Endodermal cell (in vitro differentiated cells): ENCODE measurements at regions not wholly inside any gene's neighbourhood (a gene's known extent, or its start where the extent isn't known, plus 50 kb on each side); places are given as distances from the start of the nearest gene placed in this dataset.

Experiments used
- DNase-seq: peaks from one replicate; pipeline ENCODE4 v3.0.0-alpha.2; 2017
- H3K27ac ChIP-seq: 2 replicates; pipeline ENCODE4 v1.5.1; 2013; ENCODE audit warnings: mild to moderate bottlenecking, low read depth, low read length, moderate library complexity
- H3K27me3 ChIP-seq: 2 replicates; pipeline ENCODE4 v1.6.1; 2013; ENCODE audit warnings: mild to moderate bottlenecking, low read length, moderate library complexity; ENCODE audit not compliant: insufficient read depth, control insufficient read depth, poor library complexity, severe bottlenecking
- H3K36me3 ChIP-seq: 2 replicates; pipeline ENCODE4 v1.7.0; 2013; ENCODE audit warnings: mild to moderate bottlenecking, low read length, moderate library complexity; ENCODE audit not compliant: control insufficient read depth, insufficient read depth
- H3K4me1 ChIP-seq: one replicate; pipeline ENCODE4 v1.7.0; 2013; ENCODE audit warnings: low read length; ENCODE audit not compliant: control insufficient read depth, insufficient read depth
- H3K4me3 ChIP-seq: 2 replicates; pipeline ENCODE4 v1.5.1; 2013; ENCODE audit warnings: mild to moderate bottlenecking, low read length, moderate library complexity
- H3K9ac ChIP-seq: 2 replicates; pipeline ENCODE4 v1.6.1; 2013; ENCODE audit warnings: mild to moderate bottlenecking, low read length, moderate library complexity; ENCODE audit not compliant: poor library complexity, severe bottlenecking; ENCODE audit errors: extremely low read depth
- H3K9me3 ChIP-seq: 2 replicates; pipeline ENCODE4 v1.6.1; 2013; ENCODE audit warnings: mild to moderate bottlenecking, low read length, moderate library complexity; ENCODE audit not compliant: control insufficient read depth
- H3K27ac Mint-ChIP-seq: 2 replicates; pipeline ENCODE4 v1.8.0; 2020; ENCODE audit warnings: mixed read lengths
- H3K27me3 Mint-ChIP-seq: 2 replicates; pipeline ENCODE4 v1.8.0; 2021; ENCODE audit warnings: mild to moderate bottlenecking, mixed read lengths; ENCODE audit not compliant: insufficient read depth
- H3K36me3 Mint-ChIP-seq: 2 replicates; pipeline ENCODE4 v1.8.0; 2020; ENCODE audit warnings: low read depth, mixed read lengths
- H3K4me1 Mint-ChIP-seq: 2 replicates; pipeline ENCODE4 v1.8.0; 2020; ENCODE audit warnings: mixed read lengths
- H3K4me3 Mint-ChIP-seq: 2 replicates; pipeline ENCODE4 v1.8.0; 2020; ENCODE audit warnings: mild to moderate bottlenecking, moderate library complexity, mixed read lengths
- H3K9me3 Mint-ChIP-seq: 2 replicates; pipeline ENCODE4 v1.8.0; 2020; ENCODE audit warnings: mild to moderate bottlenecking, mixed read lengths
- WGBS, 2 experiments: methylation state at CpG; one replicate each; pipeline versions ENCODE4 v1.1.5 to v1.1.7; 2013; ENCODE audit warnings: missing lambda C conversion rate in 2 of 2, mixed read lengths in 1 of 2; ENCODE audit not compliant: insufficient coverage in 1 of 2, insufficient read length in 1 of 2; 5-methylcytosine and 5-hydroxymethylcytosine counted together
- TF ChIP-seq, protein P1 (sequence below): fragments of 200-600 bp; sonication (generic); conservative IDR thresholded peaks from 2 replicates; pipeline ENCODE4 v1.5.0; 2021; ENCODE audit warnings: antibody characterized with exemption, mild to moderate bottlenecking

DNA sequence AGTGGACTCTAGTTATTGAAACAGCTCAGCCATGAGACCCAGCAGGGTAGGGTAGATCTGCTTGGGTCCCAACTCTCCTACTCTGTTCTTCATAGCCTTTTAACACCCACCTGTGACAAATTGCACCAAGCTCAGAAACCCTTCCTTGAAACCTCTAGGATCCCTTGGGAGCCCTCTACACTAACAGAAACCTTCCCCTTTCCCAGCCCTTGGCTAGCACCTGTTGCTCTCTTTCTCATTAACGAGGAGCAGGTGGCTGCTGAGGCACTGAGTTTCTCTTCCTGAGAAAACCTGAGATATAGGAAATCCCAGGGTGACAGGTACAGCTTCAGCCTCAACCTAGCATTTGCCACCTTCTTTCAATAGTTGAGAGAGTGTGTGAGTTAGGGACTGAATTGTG is 88.3 kb upstream of the CLSTN2 start:
- no peaks in the 10 kb centered on the region for H3K27me3 Mint-ChIP-seq
- H3K27ac Mint-ChIP-seq, result no peak overlapping the region
- Histone ChIP-seq H3K4me1 (no peaks in the 10 kb centered on the region), H3K4me3 (no peak overlapping the region), H3K27me3 (no peaks in the 10 kb centered on the region), H3K9me3 (no peaks in the 10 kb centered on the region), H3K9ac (no peak overlapping the region), H3K36me3 (no peaks in the 10 kb centered on the region), H3K27ac (no peak overlapping the region)
- no peaks in the 10 kb centered on the region for H3K36me3 Mint-ChIP-seq
- H3K9me3 Mint-ChIP-seq, result peaks cover 14% of the 10 kb centered on the region
- no peak overlapping the region for H3K4me3 Mint-ChIP-seq
- no peak for DNase-seq
- TF ChIP-seq, protein P1, sequence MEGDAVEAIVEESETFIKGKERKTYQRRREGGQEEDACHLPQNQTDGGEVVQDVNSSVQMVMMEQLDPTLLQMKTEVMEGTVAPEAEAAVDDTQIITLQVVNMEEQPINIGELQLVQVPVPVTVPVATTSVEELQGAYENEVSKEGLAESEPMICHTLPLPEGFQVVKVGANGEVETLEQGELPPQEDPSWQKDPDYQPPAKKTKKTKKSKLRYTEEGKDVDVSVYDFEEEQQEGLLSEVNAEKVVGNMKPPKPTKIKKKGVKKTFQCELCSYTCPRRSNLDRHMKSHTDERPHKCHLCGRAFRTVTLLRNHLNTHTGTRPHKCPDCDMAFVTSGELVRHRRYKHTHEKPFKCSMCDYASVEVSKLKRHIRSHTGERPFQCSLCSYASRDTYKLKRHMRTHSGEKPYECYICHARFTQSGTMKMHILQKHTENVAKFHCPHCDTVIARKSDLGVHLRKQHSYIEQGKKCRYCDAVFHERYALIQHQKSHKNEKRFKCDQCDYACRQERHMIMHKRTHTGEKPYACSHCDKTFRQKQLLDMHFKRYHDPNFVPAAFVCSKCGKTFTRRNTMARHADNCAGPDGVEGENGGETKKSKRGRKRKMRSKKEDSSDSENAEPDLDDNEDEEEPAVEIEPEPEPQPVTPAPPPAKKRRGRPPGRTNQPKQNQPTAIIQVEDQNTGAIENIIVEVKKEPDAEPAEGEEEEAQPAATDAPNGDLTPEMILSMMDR, result no peak
- H3K4me1 Mint-ChIP-seq, result no peaks in the 10 kb centered on the region
- WGBS, 2 experiments, result 100% methylated on average over 1 of the region's 1 CpG

DNA sequence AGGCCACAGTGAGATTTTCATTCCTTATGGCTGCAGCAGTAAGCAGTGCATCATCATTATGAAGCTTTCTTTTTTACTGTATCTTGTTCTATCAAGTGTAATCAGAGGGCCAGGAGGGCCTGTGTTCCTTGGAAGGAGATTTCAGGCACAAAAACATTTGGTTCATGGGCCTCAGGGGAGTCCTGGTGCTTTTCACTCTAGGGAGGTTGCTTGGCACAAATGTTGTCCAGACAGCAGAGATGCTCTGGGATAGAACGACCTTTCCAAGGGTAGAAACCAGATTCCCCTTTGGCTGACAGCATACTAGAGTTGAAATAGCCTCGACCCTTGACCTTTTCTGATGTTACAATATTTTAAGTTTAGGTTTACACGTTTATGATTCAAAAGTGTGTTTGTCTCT is 95.3 kb upstream of the CLSTN2 start:
- Mint-ChIP-seq H3K36me3 (no peaks in the 10 kb centered on the region), H3K4me1 (no peaks in the 10 kb centered on the region), H3K27ac (no peak overlapping the region), H3K9me3 (no peaks in the 10 kb centered on the region), H3K4me3 (no peak overlapping the region), H3K27me3 (peaks cover 2% of the 10 kb centered on the region)
- Histone ChIP-seq H3K9ac (no peak overlapping the region), H3K27me3 (no peaks in the 10 kb centered on the region), H3K4me3 (no peak overlapping the region), H3K36me3 (no peaks in the 10 kb centered on the region), H3K27ac (no peak overlapping the region), H3K4me1 (no peaks in the 10 kb centered on the region), H3K9me3 (no peaks in the 10 kb centered on the region)
- TF ChIP-seq, protein P1, result no peak
- WGBS, 2 experiments, result 89 to 93% methylated on average over 3 of the region's 3 CpGs
- DNase-seq, result no peak

DNA sequence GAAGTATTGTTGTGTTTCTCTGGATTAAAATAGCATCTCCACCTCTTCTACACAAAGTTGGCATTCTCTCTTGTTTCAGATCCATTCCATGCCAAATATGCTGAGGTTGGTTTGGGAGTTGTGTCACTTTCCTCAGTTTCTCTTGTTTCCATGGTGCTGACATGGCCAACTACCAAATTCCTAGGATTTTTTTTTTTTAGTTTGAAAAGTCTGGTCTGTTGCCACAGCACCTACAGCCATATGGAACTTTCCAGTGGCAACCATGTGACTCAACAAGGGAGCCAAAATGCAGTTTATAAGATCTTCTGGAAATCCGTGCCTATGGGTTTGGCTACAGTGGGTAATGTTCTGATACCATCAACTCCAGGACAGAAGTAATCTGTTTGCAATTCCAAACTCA is 96.0 kb upstream of the CLSTN2 start:
- H3K4me1 Mint-ChIP-seq, result no peaks in the 10 kb centered on the region
- 80 to 91% methylated on average over 1 of the region's 1 CpG for WGBS, 2 experiments
- H3K27me3 Mint-ChIP-seq, result peaks cover 2% of the 10 kb centered on the region
- Histone ChIP-seq H3K27me3 (no peaks in the 10 kb centered on the region), H3K9ac (no peak overlapping the region), H3K4me1 (no peaks in the 10 kb centered on the region), H3K9me3 (no peaks in the 10 kb centered on the region), H3K36me3 (no peaks in the 10 kb centered on the region), H3K27ac (no peak overlapping the region), H3K4me3 (no peak overlapping the region)
- DNase-seq, result no peak
- no peak overlapping the region for H3K4me3 Mint-ChIP-seq
- H3K27ac Mint-ChIP-seq, result no peak overlapping the region
- TF ChIP-seq, protein P1, result no peak
- no peaks in the 10 kb centered on the region for H3K9me3 Mint-ChIP-seq
- H3K36me3 Mint-ChIP-seq, result no peaks in the 10 kb centered on the region
